Testis (tissue), 2 donors: ENCODE measurements at regions not wholly inside any gene's neighbourhood (a gene's known extent, or its start where the extent isn't known, plus 50 kb on each side); places are given as distances from the start of the nearest gene placed in this dataset.
A peak's percentile ranks its signal among the peaks of the same experiment; 100 is the strongest.

Experiments
- DNase-seq: peaks from one replicate; pipeline ENCODE4 v3.0.0-alpha.2; 2019
- H3K27ac ChIP-seq, 2 donors: fragments of 200-600 bp; sonication (generic); one replicate each; pipeline ENCODE4 v1.5.1; 2019
- H3K27me3 ChIP-seq: fragments of 200-600 bp; sonication (generic); one replicate; pipeline ENCODE4 v1.5.1; 2019
- H3K36me3 ChIP-seq: fragments of 200-600 bp; sonication (generic); one replicate; pipeline ENCODE4 v1.5.1; 2017; ENCODE audit warnings: low read depth; ENCODE audit errors: missing control alignments
- H3K4me1 ChIP-seq: fragments of 200-600 bp; sonication (generic); one replicate; pipeline ENCODE4 v1.5.1; 2019
- H3K4me3 ChIP-seq, 2 donors: fragments of 200-600 bp; sonication (generic); one replicate each; pipeline ENCODE4 v1.5.1; 2017 to 2019
- H3K9me3 ChIP-seq: fragments of 200-600 bp; sonication (generic); one replicate; pipeline ENCODE4 v1.5.1; 2017
- POLR2A ChIP-seq: fragments of 450-650 bp; IDR thresholded peaks from one replicate; pipeline ENCODE4 v1.6.1; 2017; ENCODE audit warnings: antibody characterized with exemption, mild to moderate bottlenecking, moderate library complexity
- WGBS, 2 donors: methylation state at CpG; one replicate each; pipeline ENCODE4 v1.1.5; 2018; 5-methylcytosine and 5-hydroxymethylcytosine counted together
- intact Hi-C: fragments of 100-400 bp; cut with DNase I; formaldehyde crosslinking; loops from one replicate; pipeline ENCODE4 v1.15.1; 2023; ENCODE audit warnings: low total_unique reads
- TF ChIP-seq, protein P1 (sequence below), 3 experiments: fragments of 450-650 bp in 2 of 3; fragments of 200-600 bp in 1 of 3; sonication (generic) in 1 of 3; IDR thresholded peaks; one replicate each; pipeline ENCODE4 v1.5.1; 2016 to 2019; ENCODE audit warnings: antibody characterized with exemption in 3 of 3, mild to moderate bottlenecking in 2 of 3, moderate library complexity in 1 of 3

DNA sequence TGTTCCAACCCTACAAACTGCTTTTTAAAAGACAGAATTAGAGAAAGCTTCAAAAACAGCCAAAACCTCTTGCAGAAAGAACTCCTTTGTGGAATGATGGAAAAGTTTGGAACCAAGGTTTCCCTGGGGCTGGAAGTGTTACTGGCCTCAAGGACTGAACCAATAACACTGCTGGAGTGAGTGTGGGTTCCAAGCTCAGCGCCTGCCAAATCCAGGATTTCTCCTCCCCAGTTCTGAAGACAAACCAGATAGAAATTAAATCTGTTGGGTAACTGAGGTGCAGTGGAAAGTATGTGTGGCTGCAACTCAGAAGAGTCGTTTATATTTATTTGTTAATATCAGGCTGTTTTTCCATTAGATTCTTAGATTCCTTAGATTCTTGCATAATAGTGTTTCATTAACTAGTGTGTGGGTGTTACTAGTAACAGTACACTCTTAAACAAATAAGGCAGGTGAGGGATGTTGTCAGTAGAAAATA is 66.5 kb upstream of the FNDC3B start:
- H3K36me3 ChIP-seq: no peaks in the 10 kb centered on the region
- DNase-seq: peak; percentile 44
- intact Hi-C loops: no loop called here
- no peak for TF ChIP-seq POLR2A
- TF ChIP-seq, protein P1, sequence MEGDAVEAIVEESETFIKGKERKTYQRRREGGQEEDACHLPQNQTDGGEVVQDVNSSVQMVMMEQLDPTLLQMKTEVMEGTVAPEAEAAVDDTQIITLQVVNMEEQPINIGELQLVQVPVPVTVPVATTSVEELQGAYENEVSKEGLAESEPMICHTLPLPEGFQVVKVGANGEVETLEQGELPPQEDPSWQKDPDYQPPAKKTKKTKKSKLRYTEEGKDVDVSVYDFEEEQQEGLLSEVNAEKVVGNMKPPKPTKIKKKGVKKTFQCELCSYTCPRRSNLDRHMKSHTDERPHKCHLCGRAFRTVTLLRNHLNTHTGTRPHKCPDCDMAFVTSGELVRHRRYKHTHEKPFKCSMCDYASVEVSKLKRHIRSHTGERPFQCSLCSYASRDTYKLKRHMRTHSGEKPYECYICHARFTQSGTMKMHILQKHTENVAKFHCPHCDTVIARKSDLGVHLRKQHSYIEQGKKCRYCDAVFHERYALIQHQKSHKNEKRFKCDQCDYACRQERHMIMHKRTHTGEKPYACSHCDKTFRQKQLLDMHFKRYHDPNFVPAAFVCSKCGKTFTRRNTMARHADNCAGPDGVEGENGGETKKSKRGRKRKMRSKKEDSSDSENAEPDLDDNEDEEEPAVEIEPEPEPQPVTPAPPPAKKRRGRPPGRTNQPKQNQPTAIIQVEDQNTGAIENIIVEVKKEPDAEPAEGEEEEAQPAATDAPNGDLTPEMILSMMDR (IDR thresholded peaks at IDR 0.05): no peak
- H3K27ac ChIP-seq: no peak overlapping the region
- no peaks in the 10 kb centered on the region for H3K4me1 ChIP-seq
- no peaks in the 10 kb centered on the region for H3K9me3 ChIP-seq
- H3K4me3 ChIP-seq: no peak overlapping the region
- 46 to 54% methylated on average over 2 of the region's 2 CpGs for WGBS, 2 donors
- H3K27me3 ChIP-seq: no peaks in the 10 kb centered on the region

DNA sequence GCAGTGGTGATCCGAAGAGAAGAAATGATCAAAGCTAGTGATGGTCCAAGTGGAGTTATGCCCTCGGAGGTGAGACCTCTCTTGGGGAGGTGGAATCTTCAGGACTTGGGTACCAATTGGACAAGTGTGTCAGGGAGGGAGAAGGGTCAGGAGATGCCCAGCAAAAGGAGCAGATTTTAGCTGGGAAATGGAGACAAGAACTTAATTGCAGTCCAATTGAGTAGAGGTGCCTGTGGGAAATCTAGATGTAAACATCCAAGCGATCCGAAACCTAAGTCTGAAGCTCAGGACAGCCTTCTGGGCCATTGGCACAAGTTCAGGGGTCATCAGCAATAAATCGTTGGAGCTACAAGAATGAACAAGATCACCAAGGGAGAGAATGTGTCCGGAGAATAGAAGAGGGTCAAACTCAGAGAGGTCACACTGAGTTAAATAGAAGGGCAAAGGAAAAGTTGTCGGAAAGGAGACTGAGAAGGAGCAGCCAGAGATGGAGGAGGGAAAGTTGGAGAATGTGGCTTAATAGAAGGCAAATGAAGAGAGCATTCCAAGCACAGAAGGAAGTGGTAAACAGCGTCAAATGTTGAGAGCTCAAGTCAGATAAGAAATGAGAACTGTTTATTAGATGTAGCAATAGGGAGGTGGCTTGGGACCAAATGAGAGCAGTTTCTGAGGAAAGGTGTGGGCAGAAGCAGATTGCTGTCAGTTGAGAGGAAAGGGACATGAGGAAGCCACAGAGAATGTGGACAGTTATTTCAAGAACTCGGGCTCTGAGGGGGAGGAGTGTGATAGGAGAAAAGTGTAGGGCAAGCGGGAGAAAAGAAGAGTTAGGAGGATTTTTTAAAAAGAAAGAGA is 64.2 kb upstream of the FNDC3B start:
- Histone ChIP-seq H3K27me3 (no peaks in the 10 kb centered on the region), H3K36me3 (no peaks in the 10 kb centered on the region), H3K4me1 (no peaks in the 10 kb centered on the region), H3K27ac (no peak overlapping the region), H3K4me3 (no peak overlapping the region), H3K9me3 (no peaks in the 10 kb centered on the region)
- WGBS, 2 donors: 61 to 72% methylated on average over 10 of the region's 10 CpGs
- DNase-seq: no peak
- no peak for TF ChIP-seq POLR2A
- TF ChIP-seq, protein P1 (IDR thresholded peaks at IDR 0.05): no peak
- intact Hi-C loops: no loop called here

DNA sequence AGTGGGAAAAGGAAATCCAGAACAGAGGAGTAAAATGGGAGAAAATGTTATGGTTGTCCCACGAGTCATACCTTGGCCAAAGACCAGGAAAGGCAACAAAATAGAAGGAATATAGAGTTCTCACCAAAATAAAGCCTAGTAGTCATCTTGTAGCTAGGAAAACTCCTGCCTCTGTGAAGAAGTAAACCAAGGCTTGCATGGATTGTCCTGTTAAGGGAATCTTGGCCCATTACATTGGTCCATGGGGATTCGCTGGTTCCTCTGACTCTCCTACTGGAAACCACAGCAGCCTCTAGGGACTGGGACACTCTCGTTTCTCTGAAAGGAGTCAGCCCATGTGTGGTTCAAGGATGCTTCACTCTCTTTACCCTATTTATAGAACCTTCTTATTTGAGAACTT is 62.9 kb upstream of the FNDC3B start:
- H3K9me3 ChIP-seq: no peaks in the 10 kb centered on the region
- no peak overlapping the region for H3K27ac ChIP-seq
- intact Hi-C loops: no loop called here
- H3K4me1 ChIP-seq: no peaks in the 10 kb centered on the region
- H3K36me3 ChIP-seq: no peaks in the 10 kb centered on the region
- 73 to 79% methylated on average over 3 of the region's 3 CpGs for WGBS, 2 donors
- DNase-seq: no peak
- TF ChIP-seq, protein P1 (IDR thresholded peaks at IDR 0.05): no peak
- no peak for TF ChIP-seq POLR2A
- no peaks in the 10 kb centered on the region for H3K27me3 ChIP-seq
- H3K4me3 ChIP-seq: no peak overlapping the region

DNA sequence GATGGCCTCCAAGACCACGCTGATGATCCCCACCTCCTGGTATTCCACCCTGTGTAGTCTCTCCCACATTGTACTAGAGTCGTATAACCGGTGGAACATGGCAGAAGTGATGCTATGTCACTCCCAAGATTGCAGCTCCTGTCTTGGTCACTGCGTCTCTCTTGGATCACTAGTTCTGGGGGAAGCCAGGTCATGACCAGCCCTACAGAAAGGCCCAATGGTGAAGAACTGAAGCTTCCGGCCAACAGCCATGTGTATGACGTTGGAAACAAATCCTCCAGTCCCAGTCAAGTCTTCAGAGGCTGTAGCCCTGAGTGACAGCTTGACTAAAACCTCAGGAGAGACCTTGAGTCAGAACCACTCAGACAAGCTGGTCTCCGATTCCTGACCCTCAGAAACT is 61.9 kb upstream of the FNDC3B start:
- 90 to 96% methylated on average over 7 of the region's 7 CpGs for WGBS, 2 donors

More for the DNA sequence above, 61.9 kb upstream of the FNDC3B start:
- Histone ChIP-seq H3K9me3 (no peaks in the 10 kb centered on the region), H3K4me3 (no peak overlapping the region), H3K27ac (no peak overlapping the region), H3K4me1 (no peaks in the 10 kb centered on the region), H3K36me3 (no peaks in the 10 kb centered on the region), H3K27me3 (no peaks in the 10 kb centered on the region)
- no peak for DNase-seq
- intact Hi-C loops: no loop called here
- TF ChIP-seq POLR2A: no peak
- TF ChIP-seq, protein P1 (IDR thresholded peaks at IDR 0.05): no peak
